ENCODE measurements at regions not wholly inside any gene's neighbourhood (a gene's known extent, or its start where the extent isn't known, plus 50 kb on each side); places are given as distances from the start of the nearest gene placed in this dataset.
"Not testable (repeated sequence)": the region's sequence is repeated elsewhere in the genome, so short reads cannot be mapped to it uniquely, and the experiment has no call there.

DNA sequence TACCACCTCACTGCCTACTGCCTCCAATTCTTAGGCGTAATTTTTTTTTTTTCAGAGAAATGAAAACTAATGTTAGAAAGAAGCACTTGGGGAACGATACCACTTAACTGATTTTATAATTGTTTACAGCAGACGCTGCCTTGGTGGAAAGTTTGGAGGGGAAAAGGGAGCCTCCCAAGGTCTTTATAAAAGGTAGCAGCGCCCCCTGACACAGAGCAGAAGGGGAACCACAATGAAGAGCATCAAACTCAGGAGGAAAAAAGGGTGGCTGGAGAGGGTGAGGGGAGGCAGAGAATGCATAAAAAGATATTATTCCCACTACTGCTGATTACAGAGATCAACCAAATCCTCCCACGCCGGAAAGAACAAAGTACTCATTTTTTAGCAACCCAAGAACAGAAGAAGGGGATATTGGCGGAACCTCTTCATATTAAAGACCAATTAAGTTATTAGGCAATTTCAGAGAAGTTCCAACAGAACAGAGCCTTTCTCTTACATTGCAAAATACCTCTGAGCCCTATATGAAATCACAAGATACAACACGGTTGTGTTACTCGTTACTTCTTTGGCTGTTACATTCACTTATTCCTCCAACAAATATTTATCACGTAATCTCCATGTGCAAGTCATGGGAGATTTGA lies 135.8 kb downstream of the TEX36 start:
- Mint-ChIP-seq H3K4me3 (no peak overlapping the region), H3K9me3 (no peaks in the 10 kb centered on the region), H3K27me3 (ENCODE audit: low read depth) (no peaks in the 10 kb centered on the region), H3K27ac (no peak overlapping the region), H3K4me1 (ENCODE audit: low read depth) (no peaks in the 10 kb centered on the region), H3K36me3 (ENCODE audit: low read depth) (no peaks in the 10 kb centered on the region)

DNA sequence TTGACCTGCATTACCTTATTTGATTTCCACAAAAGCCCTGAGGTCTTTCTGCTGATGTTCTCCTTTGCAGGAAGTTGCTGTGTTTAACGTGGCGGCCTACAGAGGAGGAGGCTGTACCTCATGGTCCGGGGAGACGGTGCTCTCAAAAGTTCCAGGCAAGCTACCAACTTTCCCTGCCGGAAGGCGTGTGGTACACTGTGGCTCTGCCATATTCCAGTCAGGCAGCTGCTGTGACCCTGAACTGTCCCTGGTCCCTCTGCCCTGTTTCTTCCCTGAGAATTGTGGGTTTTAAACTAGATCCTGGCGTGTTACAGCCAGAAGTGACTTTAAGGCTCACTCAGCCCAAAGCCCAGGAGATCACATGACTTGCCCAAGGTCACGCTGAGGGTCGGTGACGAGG lies 139.2 kb downstream of the TEX36 start:
- Mint-ChIP-seq H3K36me3 (ENCODE audit: low read depth) (no peaks in the 10 kb centered on the region), H3K4me3 (no peak overlapping the region), H3K4me1 (ENCODE audit: low read depth) (no peaks in the 10 kb centered on the region), H3K27me3 (ENCODE audit: low read depth) (no peaks in the 10 kb centered on the region), H3K9me3 (no peaks in the 10 kb centered on the region), H3K27ac (no peak overlapping the region)

DNA sequence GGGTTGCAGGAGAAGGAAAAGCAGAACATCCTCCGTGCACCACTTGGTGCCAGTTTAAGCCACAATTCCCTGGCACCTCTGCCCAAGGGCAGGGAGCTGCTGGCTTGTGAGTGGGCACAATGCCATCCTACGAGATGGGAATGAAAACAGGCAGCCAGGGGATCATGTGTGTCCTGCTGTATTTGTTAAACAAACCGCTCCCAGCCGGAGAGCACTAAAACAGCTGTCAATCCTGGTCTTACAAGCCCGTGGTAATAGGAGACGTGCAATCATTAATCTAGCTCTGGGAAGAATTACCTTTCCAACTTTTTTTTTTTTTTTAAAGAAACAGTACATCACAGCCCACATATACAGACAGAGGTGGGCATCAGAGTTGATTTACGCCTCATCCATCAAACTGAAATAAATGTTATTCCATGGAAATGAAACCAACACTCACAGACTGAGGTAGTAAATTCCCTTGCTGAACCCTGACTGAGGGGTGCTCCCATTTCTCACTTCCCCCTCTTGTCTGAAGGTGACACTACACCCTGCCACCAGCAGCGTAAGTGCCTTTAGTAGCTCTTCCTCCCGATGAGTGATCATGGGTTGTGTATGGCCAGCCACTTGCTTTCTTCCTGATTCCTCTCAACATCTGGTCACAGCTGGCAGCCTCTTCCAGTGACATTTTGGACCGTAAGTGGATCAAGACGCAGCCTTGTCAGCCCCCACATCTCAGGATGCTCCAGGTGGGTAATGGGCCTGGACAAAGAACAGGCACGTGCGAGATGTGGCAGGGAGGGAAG lies 143.8 kb downstream of the TEX36 start:
- no peaks in the 10 kb centered on the region for H3K36me3 Mint-ChIP-seq (ENCODE audit: low read depth)
- no peaks in the 10 kb centered on the region for H3K9me3 Mint-ChIP-seq
- no peaks in the 10 kb centered on the region for H3K27me3 Mint-ChIP-seq (ENCODE audit: low read depth)
- H3K4me1 Mint-ChIP-seq (ENCODE audit: low read depth) = no peaks in the 10 kb centered on the region
- H3K4me3 Mint-ChIP-seq = no peak overlapping the region
- H3K27ac Mint-ChIP-seq = no peak overlapping the region

DNA sequence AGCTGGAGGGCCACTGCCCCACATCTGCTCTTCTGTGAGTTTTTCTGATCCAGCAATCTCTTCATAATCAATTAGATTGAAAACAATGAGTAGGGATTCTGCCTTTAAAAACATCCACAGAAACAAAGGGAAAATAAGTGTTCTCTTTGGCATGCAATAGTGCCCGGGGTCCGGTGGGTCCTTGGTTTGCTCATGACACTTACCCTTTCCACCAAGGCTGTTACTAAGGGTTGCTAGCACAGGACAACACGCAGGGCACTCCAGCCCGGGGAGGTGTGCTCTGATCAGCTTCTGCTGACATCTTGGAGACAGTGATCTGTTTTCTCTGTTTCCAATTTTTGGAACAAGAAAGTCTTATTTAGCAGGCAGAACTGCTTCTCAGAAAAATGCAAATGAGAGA lies 146.7 kb downstream of the TEX36 start:
- Mint-ChIP-seq H3K36me3 (ENCODE audit: low read depth) (no peaks in the 10 kb centered on the region), H3K27me3 (ENCODE audit: low read depth) (no peaks in the 10 kb centered on the region), H3K27ac (no peak overlapping the region), H3K4me3 (no peak overlapping the region), H3K9me3 (no peaks in the 10 kb centered on the region), H3K4me1 (ENCODE audit: low read depth) (no peaks in the 10 kb centered on the region)

DNA sequence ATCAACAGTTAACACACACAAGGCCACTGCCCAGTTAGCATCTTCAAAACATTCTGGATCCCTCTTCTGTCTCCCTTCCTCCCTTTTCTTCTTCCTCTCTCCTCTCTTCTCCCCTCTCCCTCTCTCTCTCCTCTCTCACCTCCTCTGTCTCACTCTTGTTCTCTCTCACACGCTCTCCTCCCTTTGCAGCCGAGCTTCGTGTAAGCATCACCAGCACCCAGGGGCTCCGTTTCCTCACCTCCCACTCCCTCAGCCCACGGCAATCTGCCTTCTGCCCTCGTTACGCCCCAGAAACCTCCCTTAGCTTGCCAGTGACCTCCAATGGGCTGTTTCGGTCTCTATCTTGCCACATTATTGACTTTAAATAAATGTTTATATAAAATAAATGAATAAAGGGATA lies 147.4 kb downstream of the TEX36 start:
- Mint-ChIP-seq H3K27me3 (ENCODE audit: low read depth) (no peaks in the 10 kb centered on the region), H3K36me3 (ENCODE audit: low read depth) (no peaks in the 10 kb centered on the region), H3K4me3 (no peak overlapping the region), H3K9me3 (no peaks in the 10 kb centered on the region), H3K4me1 (ENCODE audit: low read depth) (no peaks in the 10 kb centered on the region), H3K27ac (no peak overlapping the region)

DNA sequence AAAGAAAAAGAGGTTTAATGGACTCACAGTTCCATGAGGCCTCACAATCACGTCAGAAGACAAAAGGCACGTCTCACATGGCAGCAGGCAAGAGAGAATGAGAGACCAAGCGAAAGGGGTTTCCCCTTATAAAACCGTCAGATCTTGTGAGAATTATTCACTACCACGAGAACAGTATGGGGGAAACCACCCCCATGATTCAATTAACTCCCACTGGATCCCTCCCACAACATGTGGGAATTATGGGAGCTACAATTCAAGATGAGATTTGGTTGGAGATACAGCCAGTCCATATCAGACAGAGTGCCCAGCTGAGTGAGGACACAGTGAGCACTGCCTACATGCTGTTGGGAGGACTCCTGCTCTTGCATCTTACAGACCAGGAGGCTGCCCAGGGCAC lies 148.4 kb downstream of the TEX36 start:
- Mint-ChIP-seq H3K36me3 (ENCODE audit: low read depth) (no peaks in the 10 kb centered on the region), H3K4me1 (ENCODE audit: low read depth) (no peaks in the 10 kb centered on the region), H3K9me3 (no peaks in the 10 kb centered on the region), H3K27ac (no peak overlapping the region), H3K27me3 (ENCODE audit: low read depth) (no peaks in the 10 kb centered on the region), H3K4me3 (no peak overlapping the region)

DNA sequence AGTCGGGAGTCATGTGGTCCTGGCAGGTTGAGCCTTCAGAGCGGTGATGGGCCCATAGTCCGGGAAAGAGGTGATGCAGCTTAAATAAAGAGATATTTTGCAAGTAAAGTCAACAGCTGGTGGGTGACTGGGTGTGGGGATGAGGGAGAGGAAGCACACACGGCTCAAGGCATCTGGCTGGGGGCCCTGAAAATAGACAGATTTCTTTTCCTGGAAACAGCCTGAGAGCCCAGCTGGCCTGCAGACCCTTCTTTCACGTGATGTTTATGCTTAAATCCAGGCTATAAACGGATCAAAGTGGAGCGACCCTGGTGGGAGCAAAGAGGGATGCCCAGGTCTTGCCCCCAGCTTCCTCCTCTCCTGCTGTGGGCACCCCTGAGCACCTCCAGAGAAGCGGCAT lies 149.1 kb downstream of the TEX36 start:
- H3K9me3 Mint-ChIP-seq = no peaks in the 10 kb centered on the region
- no peak overlapping the region for H3K4me3 Mint-ChIP-seq
- H3K4me1 Mint-ChIP-seq (ENCODE audit: low read depth) = no peaks in the 10 kb centered on the region
- no peaks in the 10 kb centered on the region for H3K27me3 Mint-ChIP-seq (ENCODE audit: low read depth)
- H3K27ac Mint-ChIP-seq = no peak overlapping the region
- H3K36me3 Mint-ChIP-seq (ENCODE audit: low read depth) = no peaks in the 10 kb centered on the region

DNA sequence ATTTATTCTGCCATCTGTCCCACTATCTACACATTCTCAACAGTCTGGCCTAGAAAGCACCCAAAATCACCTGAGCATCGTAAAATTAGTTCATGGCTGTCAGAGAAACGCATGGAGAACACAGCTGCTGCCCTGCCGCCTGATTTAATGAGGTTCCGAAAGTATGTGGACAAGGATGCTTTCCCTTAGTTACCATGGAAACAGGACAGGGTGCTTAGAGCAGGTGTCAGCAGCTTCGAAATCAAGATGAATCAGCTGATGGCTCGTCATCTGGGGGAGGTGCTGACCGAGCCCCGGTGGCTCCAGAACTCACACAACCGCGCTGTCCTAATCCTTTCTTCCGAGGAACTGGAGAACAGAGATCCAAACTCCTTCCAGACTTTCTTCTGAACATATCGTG lies 151.5 kb downstream of the TEX36 start:
- no peaks in the 10 kb centered on the region for H3K4me1 Mint-ChIP-seq (ENCODE audit: low read depth)

DNA sequence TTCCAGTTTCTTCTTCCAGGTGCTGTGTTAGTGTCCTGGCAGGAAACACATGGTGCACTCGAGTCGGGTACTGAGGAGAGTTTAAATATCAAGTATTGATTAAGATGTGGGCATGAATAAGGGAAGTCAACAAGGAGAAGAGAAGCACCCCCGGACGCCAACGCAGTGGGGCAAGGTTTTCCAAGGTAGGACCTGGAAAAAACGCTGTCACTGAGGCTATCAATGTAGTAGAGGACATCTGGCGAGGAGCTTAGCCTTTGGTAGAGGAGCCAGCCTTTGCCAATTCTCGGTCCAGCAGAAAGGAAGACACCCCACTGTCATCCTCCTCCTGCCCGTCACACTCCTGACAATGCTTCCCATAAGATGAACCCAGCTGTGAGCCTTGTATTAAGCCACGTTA lies 159.6 kb downstream of the TEX36 start:
- Mint-ChIP-seq H3K27ac (no peak overlapping the region), H3K36me3 (ENCODE audit: low read depth) (no peaks in the 10 kb centered on the region)

More for the DNA sequence above, 151.5 kb downstream of the TEX36 start:
- Mint-ChIP-seq H3K36me3 (ENCODE audit: low read depth) (no peaks in the 10 kb centered on the region), H3K4me3 (no peak overlapping the region), H3K9me3 (no peaks in the 10 kb centered on the region), H3K27me3 (ENCODE audit: low read depth) (no peaks in the 10 kb centered on the region), H3K27ac (no peak overlapping the region)

DNA sequence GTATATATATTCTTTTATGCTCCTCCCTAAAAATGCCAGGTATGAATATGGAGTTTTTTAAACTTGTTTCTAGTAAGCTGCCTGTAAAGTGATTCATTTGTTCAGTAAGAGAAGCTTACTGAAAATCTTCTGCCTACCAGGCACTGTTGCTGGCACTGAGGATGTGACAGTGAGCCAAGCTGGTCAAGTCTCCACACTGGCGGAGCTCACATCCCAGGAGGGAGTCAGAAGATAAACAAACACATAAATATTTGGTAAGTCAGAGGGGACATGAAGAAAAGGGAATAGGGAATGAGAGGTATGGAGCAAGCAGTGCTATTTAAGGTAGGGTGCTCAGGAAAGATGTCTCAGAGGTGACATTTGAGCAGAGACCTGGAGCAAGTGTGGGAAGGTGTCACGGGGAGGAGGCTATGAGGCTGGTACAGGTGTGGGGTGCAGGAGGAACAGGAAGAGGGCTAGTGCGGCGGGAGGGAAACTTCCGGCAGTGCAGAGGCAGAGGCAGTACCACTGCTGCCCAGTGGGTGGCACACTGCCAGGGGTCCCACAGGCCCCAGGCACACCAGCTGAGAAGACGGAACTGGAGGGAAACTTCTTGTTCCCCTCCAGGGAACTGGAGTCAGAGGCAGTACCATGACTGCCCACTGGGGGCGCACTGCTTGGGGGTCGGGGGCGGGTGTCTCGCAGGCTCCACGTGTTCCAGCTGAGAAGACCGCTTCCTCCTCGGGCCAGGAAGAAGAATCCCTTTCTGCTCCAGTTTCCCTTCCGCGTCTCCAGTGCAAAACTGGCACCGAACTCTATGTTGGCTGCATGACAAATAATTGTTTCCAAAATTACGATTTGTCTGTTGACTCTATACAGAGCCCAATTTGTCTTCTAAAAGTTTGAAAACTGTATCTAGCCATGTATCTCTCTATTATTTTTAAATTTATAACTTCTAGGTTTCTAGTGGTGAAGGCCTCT lies 161.0 kb downstream of the TEX36 start:
- no peak overlapping the region for H3K4me3 Mint-ChIP-seq
- H3K4me1 Mint-ChIP-seq (ENCODE audit: low read depth) = no peaks in the 10 kb centered on the region
- H3K27me3 Mint-ChIP-seq (ENCODE audit: low read depth) = no peaks in the 10 kb centered on the region
- no peak overlapping the region for H3K27ac Mint-ChIP-seq
- H3K9me3 Mint-ChIP-seq = peaks cover 4% of the 10 kb centered on the region
- H3K36me3 Mint-ChIP-seq (ENCODE audit: low read depth) = no peaks in the 10 kb centered on the region

More for the DNA sequence above, 159.6 kb downstream of the TEX36 start:
- H3K9me3 Mint-ChIP-seq = peaks cover 4% of the 10 kb centered on the region
- no peaks in the 10 kb centered on the region for H3K27me3 Mint-ChIP-seq (ENCODE audit: low read depth)
- H3K4me1 Mint-ChIP-seq (ENCODE audit: low read depth) = no peaks in the 10 kb centered on the region
- H3K4me3 Mint-ChIP-seq = no peak overlapping the region

DNA sequence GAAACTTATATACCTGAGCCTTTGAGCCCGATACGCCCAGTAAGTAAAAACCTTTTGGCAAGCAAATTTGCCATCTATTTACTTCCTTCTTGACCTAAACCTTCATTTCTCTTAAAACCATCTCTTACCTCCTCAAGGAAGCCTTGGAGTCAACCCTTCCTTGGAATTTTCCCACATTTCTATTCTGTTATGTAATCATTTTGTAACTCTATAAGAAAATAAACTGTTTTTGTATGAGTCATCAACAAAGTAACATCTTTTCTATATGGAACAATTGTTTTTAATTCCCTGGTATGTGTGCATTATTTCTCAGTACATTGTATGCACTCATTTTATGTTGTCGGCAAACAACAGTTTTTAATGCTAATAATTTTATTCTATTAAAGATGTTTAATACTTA lies 162.0 kb downstream of the TEX36 start:
- Mint-ChIP-seq H3K4me3 (no peak overlapping the region), H3K27ac (no peak overlapping the region)

DNA sequence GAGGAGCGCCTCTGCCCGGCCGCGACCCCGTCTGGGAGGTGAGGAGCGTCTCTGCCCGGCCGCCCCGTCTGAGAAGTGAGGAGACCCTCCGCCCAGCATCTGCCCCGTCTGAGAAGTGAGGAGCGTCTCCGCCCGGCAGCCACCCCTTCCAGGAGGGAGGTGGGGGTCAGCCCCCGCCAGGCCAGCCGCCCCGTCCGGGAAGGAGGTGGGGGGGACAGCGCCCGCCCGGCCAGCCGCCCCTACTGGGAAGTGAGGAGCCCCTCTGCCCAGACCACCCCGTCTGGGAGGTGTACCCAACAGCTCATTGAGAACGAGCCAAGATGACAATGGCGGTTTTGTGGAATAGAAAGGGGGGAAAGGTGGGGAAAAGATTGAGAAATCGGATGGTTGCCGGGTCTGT lies 164.6 kb downstream of the TEX36 start:
- H3K9me3 Mint-ChIP-seq; H3K4me3 Mint-ChIP-seq; H3K27ac Mint-ChIP-seq; H3K36me3 Mint-ChIP-seq (ENCODE audit: low read depth); H3K4me1 Mint-ChIP-seq (ENCODE audit: low read depth); H3K27me3 Mint-ChIP-seq (ENCODE audit: low read depth): not testable (repeated sequence)

More for the DNA sequence above, 162.0 kb downstream of the TEX36 start:
- Mint-ChIP-seq H3K9me3 (peaks cover 4% of the 10 kb centered on the region), H3K36me3 (ENCODE audit: low read depth) (no peaks in the 10 kb centered on the region), H3K27me3 (ENCODE audit: low read depth) (no peaks in the 10 kb centered on the region), H3K4me1 (ENCODE audit: low read depth) (no peaks in the 10 kb centered on the region)

DNA sequence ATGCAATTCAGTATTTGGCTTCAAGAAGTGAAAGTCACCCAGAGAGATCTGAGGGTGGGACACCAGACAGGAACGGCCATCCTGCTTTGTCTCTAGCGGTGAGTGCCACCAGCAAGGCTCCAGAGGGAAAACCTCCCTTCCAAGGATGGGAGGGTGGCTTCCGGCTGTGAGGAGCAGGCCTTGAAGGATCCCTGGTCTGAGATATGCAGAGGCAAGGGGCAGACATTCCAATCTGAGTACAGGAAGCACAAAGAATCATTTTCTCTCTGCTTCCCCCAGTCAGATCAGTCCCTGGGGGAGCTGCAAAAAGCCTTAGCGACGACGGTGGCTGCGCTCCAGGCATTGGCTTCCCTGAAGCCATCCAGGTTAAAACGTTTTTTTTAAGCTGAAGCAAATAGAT lies 167.4 kb downstream of the TEX36 start:
- H3K4me1 Mint-ChIP-seq (ENCODE audit: low read depth) = no peaks in the 10 kb centered on the region
- no peaks in the 10 kb centered on the region for H3K27me3 Mint-ChIP-seq (ENCODE audit: low read depth)
- H3K27ac Mint-ChIP-seq = no peak overlapping the region
- no peaks in the 10 kb centered on the region for H3K9me3 Mint-ChIP-seq
- no peaks in the 10 kb centered on the region for H3K36me3 Mint-ChIP-seq (ENCODE audit: low read depth)
- H3K4me3 Mint-ChIP-seq = no peak overlapping the region

DNA sequence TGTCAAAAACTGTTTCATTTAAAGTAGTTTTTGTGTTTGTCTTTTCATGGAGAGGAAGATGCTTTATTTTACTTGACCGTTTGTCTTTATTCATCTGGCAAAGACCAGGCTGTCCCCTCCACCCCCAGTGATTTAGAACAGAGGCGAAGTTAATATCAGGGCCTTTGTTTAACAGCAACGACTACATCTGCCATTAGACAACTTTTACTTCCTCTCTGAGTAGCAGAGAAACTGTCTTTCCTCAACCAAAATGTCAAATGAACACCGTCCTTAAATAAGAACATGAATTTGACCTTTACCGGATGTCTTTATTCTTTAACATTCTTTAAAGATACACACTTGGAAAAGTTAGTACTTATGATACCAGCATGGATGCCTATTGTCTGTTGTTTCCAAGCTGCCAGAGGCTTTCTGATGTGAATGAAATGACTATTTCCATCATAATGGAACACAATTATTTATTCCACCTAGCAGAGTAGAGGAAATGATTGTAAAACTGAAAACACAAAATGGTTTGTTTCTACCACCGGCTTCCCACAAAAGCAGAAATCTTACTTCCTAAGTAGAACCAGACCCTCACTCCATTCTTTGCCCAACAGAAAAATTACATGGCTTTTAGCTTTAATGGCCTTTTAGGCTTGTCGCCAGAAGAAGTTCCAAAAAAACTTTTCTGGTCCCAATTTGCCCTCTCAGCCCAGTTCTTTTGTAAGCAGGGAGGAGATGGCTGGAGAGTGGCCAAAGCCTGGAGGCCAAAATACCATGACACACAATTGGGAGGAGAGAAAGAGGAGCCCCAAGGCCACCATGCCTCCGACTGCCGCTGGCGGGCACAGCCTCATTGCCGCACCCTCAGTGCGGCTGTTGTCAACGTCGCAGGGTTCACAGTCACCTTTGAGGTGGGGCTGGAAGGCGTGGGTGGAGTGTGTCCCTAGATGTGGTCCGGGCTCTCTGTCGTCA lies 168.5 kb downstream of the TEX36 start:
- H3K36me3 Mint-ChIP-seq (ENCODE audit: low read depth) = no peaks in the 10 kb centered on the region
- no peak overlapping the region for H3K4me3 Mint-ChIP-seq
- H3K27me3 Mint-ChIP-seq (ENCODE audit: low read depth) = no peaks in the 10 kb centered on the region
- no peaks in the 10 kb centered on the region for H3K4me1 Mint-ChIP-seq (ENCODE audit: low read depth)
- H3K27ac Mint-ChIP-seq = no peak overlapping the region
- no peaks in the 10 kb centered on the region for H3K9me3 Mint-ChIP-seq
